AG08396 (cell line): ENCODE measurements at regions not wholly inside any gene's neighbourhood (a gene's known extent, or its start where the extent isn't known, plus 50 kb on each side); places are given as distances from the start of the nearest gene placed in this dataset.

Source experiments
- DNase-seq: peaks from one replicate; pipeline ENCODE4 v3.0.0; 2012; ENCODE audit warnings: low spot score, mixed read lengths

DNA sequence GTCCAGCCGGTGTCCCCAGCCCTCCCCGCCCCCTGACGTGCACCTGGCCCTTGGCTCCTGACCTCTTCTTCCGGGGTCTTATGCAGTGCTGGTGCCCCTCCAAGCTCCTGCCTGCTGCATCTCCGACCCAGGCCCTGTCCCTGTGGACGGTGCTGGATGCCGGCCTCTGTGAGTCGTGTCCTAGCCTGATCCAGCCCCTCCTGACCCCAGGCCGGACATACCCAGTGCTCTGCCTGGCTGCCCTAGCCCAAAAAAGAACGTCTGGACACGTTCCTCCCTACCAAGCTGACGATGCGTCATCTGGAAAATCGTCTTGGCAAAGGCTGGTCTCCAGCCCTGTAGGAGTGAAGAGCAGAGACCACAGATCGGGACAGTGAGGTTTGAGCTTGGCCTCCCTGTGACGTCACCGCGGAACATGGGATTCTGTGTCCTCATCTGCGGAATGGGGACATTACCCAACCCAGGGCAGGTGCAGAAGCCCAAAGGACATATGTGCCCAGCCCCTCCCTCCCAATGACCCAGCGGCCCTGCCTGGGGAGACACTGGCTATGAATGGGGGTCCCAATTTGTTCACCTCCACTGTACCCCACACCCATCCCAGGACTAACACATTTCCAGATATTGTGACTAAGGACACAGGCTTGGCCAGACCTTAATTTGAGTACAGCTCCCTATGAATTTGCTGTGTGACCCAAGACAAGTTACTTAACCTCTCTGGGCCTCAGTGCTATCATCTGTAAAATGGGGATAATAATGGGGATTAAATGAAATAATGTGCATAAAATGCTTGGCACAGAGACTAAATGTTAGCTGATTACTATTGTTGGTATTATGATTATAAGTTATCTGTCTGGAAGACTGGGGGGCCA lies 51.0 kb upstream of the BCL11B start:
- DNase-seq, result peak; percentile 29

DNA sequence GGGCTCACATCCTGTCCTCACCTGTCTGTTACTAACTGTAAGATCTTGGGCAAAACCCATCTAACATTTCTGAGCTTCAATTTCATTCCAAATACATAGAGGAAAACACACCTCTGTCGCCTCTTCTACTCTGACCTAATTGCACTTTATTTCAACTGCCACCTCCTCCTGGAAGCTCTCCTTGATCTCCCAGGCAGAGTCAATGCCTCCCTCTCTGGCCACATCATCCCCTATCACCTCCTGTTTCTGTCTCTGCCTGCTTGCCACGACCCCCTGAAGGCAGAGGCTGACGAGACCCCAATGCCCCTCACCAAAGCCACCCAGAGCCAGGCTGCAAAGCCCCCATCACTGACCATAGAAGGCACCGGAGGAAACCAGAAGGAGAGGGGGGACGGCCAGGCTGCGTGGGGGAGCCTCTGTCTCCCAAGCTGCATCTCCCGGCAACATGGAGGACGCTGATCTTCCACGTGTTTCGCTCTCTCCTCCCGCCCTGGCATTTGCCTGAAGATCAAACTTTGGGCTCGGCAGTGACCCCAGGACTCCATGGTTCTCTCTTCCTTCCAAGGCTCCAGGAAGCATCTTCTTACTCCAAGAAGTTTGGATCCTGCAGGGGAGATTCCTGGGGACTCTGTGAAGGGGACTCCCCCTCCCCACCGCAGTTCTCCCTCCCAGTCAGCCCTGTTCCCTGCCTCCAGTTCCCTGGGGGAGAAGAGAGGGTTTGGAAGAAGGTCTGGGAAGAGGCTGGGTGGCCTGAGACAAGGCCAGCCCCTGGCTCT lies 50.1 kb upstream of the BCL11B start:
- no peak for DNase-seq
